Trophoblast cell (in vitro differentiated cells and primary cell): ENCODE measurements at regions not wholly inside any gene's neighbourhood (a gene's known extent, or its start where the extent isn't known, plus 50 kb on each side); places are given as distances from the start of the nearest gene placed in this dataset.

Experiments used
- DNase-seq, 2 donors: peaks; one replicate each; pipeline ENCODE4 v3.0.0-alpha.2; 2016
- H2AFZ ChIP-seq: 2 replicates; pipeline ENCODE4 v1.6.1; 2013; ENCODE audit warnings: low read length, moderate library complexity, mild to moderate bottlenecking; ENCODE audit not compliant: insufficient read depth, poor library complexity
- H2AK5ac ChIP-seq: 2 replicates; pipeline ENCODE4 v1.6.1; 2013; ENCODE audit warnings: mild to moderate bottlenecking, low read length
- H2BK120ac ChIP-seq: 2 replicates; pipeline ENCODE4 v1.6.1; 2013; ENCODE audit warnings: low read length, mild to moderate bottlenecking, moderate library complexity; ENCODE audit not compliant: insufficient read depth, poor library complexity
- H2BK12ac ChIP-seq: 2 replicates; pipeline ENCODE4 v1.6.1; 2013; ENCODE audit warnings: mild to moderate bottlenecking, low read length, moderate library complexity
- H2BK5ac ChIP-seq: 2 replicates; pipeline ENCODE4 v1.6.1; 2013; ENCODE audit warnings: low read length, low read depth, moderate library complexity, mild to moderate bottlenecking; ENCODE audit not compliant: poor library complexity
- H3K14ac ChIP-seq: 2 replicates; pipeline ENCODE4 v1.6.1; 2013; ENCODE audit warnings: mild to moderate bottlenecking, low read length
- H3K18ac ChIP-seq: 2 replicates; pipeline ENCODE4 v1.6.1; 2013; ENCODE audit warnings: mild to moderate bottlenecking, low read length
- H3K23ac ChIP-seq: 2 replicates; pipeline ENCODE4 v1.6.1; 2013; ENCODE audit warnings: low read length
- H3K27ac ChIP-seq: 2 replicates; pipeline ENCODE4 v1.5.1; 2013; ENCODE audit warnings: low read depth, mild to moderate bottlenecking, inconsistent platforms, low read length, moderate library complexity
- H3K27me3 ChIP-seq: 2 replicates; pipeline ENCODE4 v1.6.1; 2013; ENCODE audit warnings: inconsistent platforms, mild to moderate bottlenecking, low read length, moderate library complexity; ENCODE audit not compliant: insufficient read depth
- H3K36me3 ChIP-seq, 2 experiments: 1 replicate in 1 of 2; 2 replicates in 1 of 2; pipeline ENCODE4 v1.6.1; 2013; ENCODE audit warnings: low read length in 2 of 2, mild to moderate bottlenecking in 2 of 2, moderate library complexity in 1 of 2; ENCODE audit not compliant: insufficient read depth in 2 of 2, control insufficient read depth in 1 of 2
- H3K4ac ChIP-seq: 2 replicates; pipeline ENCODE4 v1.6.1; 2013; ENCODE audit warnings: low read depth, mild to moderate bottlenecking, low read length, moderate library complexity
- H3K4me1 ChIP-seq, 2 experiments: 1 replicate in 1 of 2; 2 replicates in 1 of 2; pipeline ENCODE4 v1.6.1; 2013; ENCODE audit warnings: low read length in 2 of 2, mild to moderate bottlenecking in 2 of 2, moderate library complexity in 1 of 2; ENCODE audit not compliant: insufficient read depth in 2 of 2, control insufficient read depth in 1 of 2
- H3K4me2 ChIP-seq: 2 replicates; pipeline ENCODE4 v1.6.1; 2013; ENCODE audit warnings: inconsistent platforms, mild to moderate bottlenecking, low read length, moderate library complexity
- H3K4me3 ChIP-seq: 2 replicates; pipeline ENCODE4 v1.5.1; 2013; ENCODE audit warnings: mild to moderate bottlenecking, low read depth, low read length, inconsistent platforms
- H3K79me1 ChIP-seq: one replicate; pipeline ENCODE4 v1.6.1; 2013; ENCODE audit warnings: low read length
- H3K79me2 ChIP-seq: 2 replicates; pipeline ENCODE4 v1.6.1; 2013; ENCODE audit warnings: low read length, mild to moderate bottlenecking; ENCODE audit not compliant: control insufficient read depth, insufficient read depth, poor library complexity
- H3K9ac ChIP-seq: 2 replicates; pipeline ENCODE4 v1.6.1; 2013; ENCODE audit warnings: mild to moderate bottlenecking, low read length
- H3K9me3 ChIP-seq: 2 replicates; pipeline ENCODE4 v1.6.1; 2013; ENCODE audit warnings: low read depth, mild to moderate bottlenecking, control low read depth, inconsistent platforms, low read length; ENCODE audit not compliant: insufficient read depth
- H4K12ac ChIP-seq: 2 replicates; pipeline ENCODE4 v1.6.1; 2013; ENCODE audit warnings: low read depth, mild to moderate bottlenecking, low read length, moderate library complexity
- H4K8ac ChIP-seq: 2 replicates; pipeline ENCODE4 v1.6.1; 2013; ENCODE audit warnings: low read depth, mild to moderate bottlenecking, low read length, moderate library complexity
- H4K91ac ChIP-seq: one replicate; pipeline ENCODE4 v1.6.1; 2013; ENCODE audit warnings: low read depth, mild to moderate bottlenecking, low read length, moderate library complexity
- WGBS: extraction: QIAGEN DNeasy Blood & Tissue Kit; methylation state at CpG from one replicate; pipeline ENCODE4 v1.1.7; 2013; ENCODE audit warnings: missing lambda C conversion rate; ENCODE audit not compliant: insufficient read length, insufficient coverage; ENCODE audit errors: extremely low coverage; 5-methylcytosine and 5-hydroxymethylcytosine counted together

GRCh38 chr18:45161850-45162249 lies 453.4 kb upstream of the SLC14A2 start:
- H2BK120ac ChIP-seq: no peak overlapping the region
- H4K8ac ChIP-seq: no peak overlapping the region
- H3K27me3 ChIP-seq: no peaks in the 10 kb centered on the region
- H3K79me2 ChIP-seq: no peaks in the 10 kb centered on the region
- no peak overlapping the region for H3K9ac ChIP-seq
- H3K36me3 ChIP-seq: no peaks in the 10 kb centered on the region
- DNase-seq: no peak
- H3K4me2 ChIP-seq: no peak overlapping the region
- no peak overlapping the region for H3K4ac ChIP-seq
- no peak overlapping the region for H2AK5ac ChIP-seq
- no peak overlapping the region for H3K23ac ChIP-seq
- H3K14ac ChIP-seq: no peak overlapping the region
- H3K9me3 ChIP-seq: no peaks in the 10 kb centered on the region
- no peak overlapping the region for H4K12ac ChIP-seq
- no peak overlapping the region for H2BK5ac ChIP-seq
- no peaks in the 10 kb centered on the region for H3K79me1 ChIP-seq
- no peak overlapping the region for H2BK12ac ChIP-seq
- no peak overlapping the region for H2AFZ ChIP-seq
- H4K91ac ChIP-seq: no peak overlapping the region
- no peak overlapping the region for H3K18ac ChIP-seq
- peaks cover 0 to 3% of the 10 kb centered on the region in 2 experiments for H3K4me1 ChIP-seq
- H3K27ac ChIP-seq: no peak overlapping the region
- WGBS: no CpG with 5 or more reads among the region's 6 CpGs
- H3K4me3 ChIP-seq: no peak overlapping the region

- no peak overlapping the region for H3K9ac ChIP-seq
- WGBS: no CpG with 5 or more reads among the region's 2 CpGs
Observed at GRCh38 chr18:45163871-45164270, 451.4 kb upstream of the SLC14A2 start.

DNA sequence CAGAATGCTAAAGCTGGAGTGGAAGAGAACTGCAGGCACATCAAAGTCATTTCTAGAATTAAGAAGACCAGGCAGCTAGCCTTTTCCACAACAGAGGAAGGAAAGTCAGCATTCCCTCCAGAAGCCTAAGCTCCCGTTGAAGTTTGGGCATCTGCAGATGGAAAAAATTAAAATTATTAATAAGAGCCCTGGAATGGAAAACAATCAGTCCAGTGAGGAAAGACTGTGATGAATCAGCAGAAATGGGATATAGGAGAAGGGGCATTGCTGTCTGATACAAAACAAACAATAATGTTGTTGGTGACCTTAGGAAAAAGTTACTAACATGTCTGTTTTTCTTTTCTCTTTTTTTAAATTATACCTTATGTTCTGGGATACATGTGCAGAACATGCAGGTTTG lies 450.7 kb upstream of the SLC14A2 start:
- Histone ChIP-seq H3K9me3 (no peaks in the 10 kb centered on the region), H3K27ac (no peak overlapping the region), H2BK120ac (no peak overlapping the region), H3K23ac (no peak overlapping the region), H3K14ac (no peak overlapping the region), H3K4me3 (no peak overlapping the region), H3K18ac (no peak overlapping the region), H4K91ac (no peak overlapping the region), H2AFZ (no peak overlapping the region), H3K4ac (no peak overlapping the region), H2AK5ac (no peak overlapping the region), H2BK12ac (no peak overlapping the region), H3K4me1 (peaks cover 0 to 3% of the 10 kb centered on the region in 2 experiments), H3K79me2 (no peaks in the 10 kb centered on the region), H3K27me3 (no peaks in the 10 kb centered on the region), H4K8ac (no peak overlapping the region), H4K12ac (no peak overlapping the region), H3K36me3 (no peaks in the 10 kb centered on the region), H3K79me1 (no peaks in the 10 kb centered on the region), H3K9ac (no peak overlapping the region), H3K4me2 (no peak overlapping the region), H2BK5ac (no peak overlapping the region)
- WGBS: no CpG with 5 or more reads among the region's 1 CpG
- no peak for DNase-seq

More at GRCh38 chr18:45163871-45164270, 451.4 kb upstream of the SLC14A2 start:
- no peak overlapping the region for H3K23ac ChIP-seq
- H2BK5ac ChIP-seq: no peak overlapping the region
- no peak overlapping the region for H2AK5ac ChIP-seq
- H3K14ac ChIP-seq: no peak overlapping the region
- H3K36me3 ChIP-seq: no peaks in the 10 kb centered on the region
- no peak overlapping the region for H2AFZ ChIP-seq
- no peak overlapping the region for H3K4me2 ChIP-seq
- H3K79me1 ChIP-seq: no peaks in the 10 kb centered on the region
- H4K8ac ChIP-seq: no peak overlapping the region
- H3K18ac ChIP-seq: no peak overlapping the region
- H3K27ac ChIP-seq: no peak overlapping the region
- no peak overlapping the region for H4K12ac ChIP-seq
- no peaks in the 10 kb centered on the region for H3K79me2 ChIP-seq
- no peak for DNase-seq
- H3K4ac ChIP-seq: no peak overlapping the region
- no peak overlapping the region for H3K4me3 ChIP-seq
- peaks cover 0 to 3% of the 10 kb centered on the region in 2 experiments for H3K4me1 ChIP-seq
- no peaks in the 10 kb centered on the region for H3K27me3 ChIP-seq
- H2BK12ac ChIP-seq: no peak overlapping the region
- no peak overlapping the region for H4K91ac ChIP-seq
- H3K9me3 ChIP-seq: no peaks in the 10 kb centered on the region
- no peak overlapping the region for H2BK120ac ChIP-seq

DNA sequence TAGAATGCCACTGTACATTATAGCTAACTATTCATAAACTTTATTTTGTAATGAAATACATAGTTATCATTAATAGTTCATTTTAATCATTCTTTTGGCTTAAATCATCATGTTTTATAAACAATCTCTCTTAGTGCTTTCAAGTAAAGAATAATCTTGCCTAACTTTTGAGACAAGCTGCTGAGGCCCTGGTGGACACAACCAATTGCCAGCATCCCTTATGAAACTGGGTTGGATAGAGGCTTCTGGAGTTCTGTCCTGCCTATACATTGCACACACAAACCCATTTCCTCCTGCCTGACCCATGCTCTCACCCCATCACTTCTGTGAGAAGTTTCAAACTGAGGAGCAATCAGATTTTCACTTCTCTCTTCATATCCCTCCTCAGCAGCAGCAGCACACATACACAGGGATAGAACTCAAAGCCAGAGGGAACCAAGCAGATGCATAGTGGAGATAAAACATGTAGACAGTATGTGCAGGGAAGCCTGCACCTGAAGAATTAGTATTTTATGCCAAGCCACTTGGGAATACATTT lies 450.0 kb upstream of the SLC14A2 start:
- no peak overlapping the region for H3K4me3 ChIP-seq
- no peak overlapping the region for H3K18ac ChIP-seq
- DNase-seq: no peak
- H3K14ac ChIP-seq: no peak overlapping the region
- no peak overlapping the region for H4K8ac ChIP-seq
- no peak overlapping the region for H2BK120ac ChIP-seq
- H2AK5ac ChIP-seq: no peak overlapping the region
- H4K91ac ChIP-seq: no peak overlapping the region
- H3K79me2 ChIP-seq: no peaks in the 10 kb centered on the region
- H2BK12ac ChIP-seq: no peak overlapping the region
- H3K9me3 ChIP-seq: no peaks in the 10 kb centered on the region
- no peak overlapping the region for H3K4me2 ChIP-seq
- no peak overlapping the region for H2AFZ ChIP-seq
- H3K79me1 ChIP-seq: no peaks in the 10 kb centered on the region
- H3K4me1 ChIP-seq: peaks cover 0 to 3% of the 10 kb centered on the region in 2 experiments
- no peak overlapping the region for H4K12ac ChIP-seq
- no peak overlapping the region for H3K27ac ChIP-seq
- no peaks in the 10 kb centered on the region for H3K36me3 ChIP-seq
- no peak overlapping the region for H3K9ac ChIP-seq
- H3K23ac ChIP-seq: no peak overlapping the region
- H2BK5ac ChIP-seq: no peak overlapping the region
- no peaks in the 10 kb centered on the region for H3K27me3 ChIP-seq
- no peak overlapping the region for H3K4ac ChIP-seq
